ENCODE measurements at regions not wholly inside any gene's neighbourhood (a gene's known extent, or its start where the extent isn't known, plus 50 kb on each side); places are given as distances from the start of the nearest gene placed in this dataset.

DNA sequence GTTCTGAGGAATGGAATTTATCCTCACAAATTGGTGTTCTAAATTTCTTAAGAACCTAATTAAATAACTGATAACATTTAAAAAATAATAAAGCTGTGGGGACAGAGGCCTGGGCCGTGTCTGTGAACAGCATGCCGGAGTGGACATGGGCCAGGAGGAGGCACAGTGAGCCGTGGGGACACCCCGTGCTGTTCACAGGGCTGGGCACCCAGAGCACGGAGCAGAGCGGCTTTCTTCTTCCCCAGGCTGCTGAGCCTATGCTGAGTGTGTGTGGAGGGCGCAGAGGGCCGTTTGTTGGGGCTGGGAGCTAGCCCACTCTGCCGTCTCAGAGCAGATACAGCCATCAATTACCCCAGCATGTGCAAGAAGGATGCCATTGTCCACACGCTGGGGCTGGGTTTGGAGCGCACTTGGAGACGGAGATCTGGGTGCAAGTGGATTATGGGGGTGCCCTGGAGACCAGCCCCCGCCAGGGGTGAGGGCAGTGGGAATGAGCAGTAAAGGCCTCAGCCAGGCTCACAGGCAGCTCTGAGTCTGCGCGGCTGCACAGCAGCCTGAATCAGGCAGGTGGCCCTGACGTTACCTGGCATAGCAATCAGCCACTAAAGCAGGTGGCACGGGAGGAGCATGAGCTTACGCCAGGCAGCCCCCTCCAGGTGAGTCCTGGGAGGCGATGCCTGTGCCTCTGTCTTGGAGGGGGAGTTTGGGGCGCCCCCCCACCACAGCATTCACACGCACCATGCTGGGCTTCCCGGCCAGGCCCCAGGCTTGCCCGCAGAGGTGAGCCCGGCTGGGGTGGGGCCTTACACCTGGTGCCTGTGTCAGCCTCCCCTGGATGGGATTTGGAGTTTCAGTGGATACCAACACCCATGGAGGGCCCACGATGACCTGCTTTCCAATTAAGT is 52.1 kb upstream of the SLC66A3 start:
- ATAC-seq (peak in 1 of 8 donors; percentile 15), DNase-seq (no peak)
- TF ChIP-seq, protein P1, sequence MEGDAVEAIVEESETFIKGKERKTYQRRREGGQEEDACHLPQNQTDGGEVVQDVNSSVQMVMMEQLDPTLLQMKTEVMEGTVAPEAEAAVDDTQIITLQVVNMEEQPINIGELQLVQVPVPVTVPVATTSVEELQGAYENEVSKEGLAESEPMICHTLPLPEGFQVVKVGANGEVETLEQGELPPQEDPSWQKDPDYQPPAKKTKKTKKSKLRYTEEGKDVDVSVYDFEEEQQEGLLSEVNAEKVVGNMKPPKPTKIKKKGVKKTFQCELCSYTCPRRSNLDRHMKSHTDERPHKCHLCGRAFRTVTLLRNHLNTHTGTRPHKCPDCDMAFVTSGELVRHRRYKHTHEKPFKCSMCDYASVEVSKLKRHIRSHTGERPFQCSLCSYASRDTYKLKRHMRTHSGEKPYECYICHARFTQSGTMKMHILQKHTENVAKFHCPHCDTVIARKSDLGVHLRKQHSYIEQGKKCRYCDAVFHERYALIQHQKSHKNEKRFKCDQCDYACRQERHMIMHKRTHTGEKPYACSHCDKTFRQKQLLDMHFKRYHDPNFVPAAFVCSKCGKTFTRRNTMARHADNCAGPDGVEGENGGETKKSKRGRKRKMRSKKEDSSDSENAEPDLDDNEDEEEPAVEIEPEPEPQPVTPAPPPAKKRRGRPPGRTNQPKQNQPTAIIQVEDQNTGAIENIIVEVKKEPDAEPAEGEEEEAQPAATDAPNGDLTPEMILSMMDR (IDR thresholded peaks at IDR 0.05) = no peak
- Histone ChIP-seq H3K36me3 (no peaks in the 10 kb centered on the region), H3K27ac (peak overlapping the region in 1 of 10 donors; percentile 26), H3K4me1 (no peaks in the 10 kb centered on the region), H3K4me3 (no peak overlapping the region), H3K9me3 (no peaks in the 10 kb centered on the region), H3K27me3 (peaks cover 0 to 23% (median 0%) of the 10 kb centered on the region in 7 donors)
- 85 to 88% methylated on average over 25 of the region's 25 CpGs for WGBS, 2 donors
- intact Hi-C loops (cut with DNase I) = loop anchor here in 1 of 10 donors (10.0 kb wide), 1 partner anchor 178 kb away; no protein-coding TSS in a partner anchor

DNA sequence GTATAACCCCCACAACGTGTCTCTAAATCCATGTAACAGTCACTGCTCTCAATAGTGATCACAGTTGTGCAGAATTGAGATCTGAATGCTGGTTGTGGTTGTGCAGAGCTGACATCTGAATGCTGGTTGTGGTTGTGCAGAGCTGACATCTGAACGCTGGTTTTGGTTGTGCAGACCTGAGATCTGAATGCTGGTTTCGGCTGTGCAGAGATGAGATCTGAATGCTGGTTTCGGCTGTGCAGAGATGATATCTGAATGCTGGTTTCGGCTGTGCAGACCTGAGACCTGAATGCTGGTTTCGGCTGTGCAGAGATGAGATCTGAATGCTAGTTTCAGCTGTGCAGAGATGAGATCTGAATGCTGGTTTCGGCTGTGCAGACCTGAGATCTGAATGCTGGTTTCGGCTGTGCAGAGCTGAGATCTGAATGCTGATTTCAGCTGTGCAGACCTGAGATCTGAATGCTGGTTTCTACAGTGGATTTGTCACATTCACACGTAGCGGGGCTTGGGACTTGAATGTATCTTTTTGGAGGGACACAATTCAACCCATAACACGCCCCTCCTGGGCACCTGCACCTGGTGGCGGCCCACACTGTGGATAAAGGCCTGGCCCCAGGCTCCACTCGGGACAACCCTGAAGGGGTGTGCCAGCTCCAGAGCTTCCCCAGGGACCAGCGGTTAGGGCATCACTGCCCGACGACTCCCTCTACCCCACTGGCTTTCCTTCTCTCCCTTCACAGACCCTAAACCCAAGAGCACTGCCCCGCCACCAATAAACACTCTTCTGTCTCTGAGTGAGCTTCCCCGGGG is 51.1 kb upstream of the SLC66A3 start:
- no peaks in the 10 kb centered on the region for H3K9me3 ChIP-seq
- H3K27me3 ChIP-seq = peaks cover 0 to 22% (median 0%) of the 10 kb centered on the region in 7 donors
- intact Hi-C loops (cut with DNase I) = loop anchor here in 1 of 10 donors (10.0 kb wide), 1 partner anchor 179 kb away; no protein-coding TSS in a partner anchor
- H3K36me3 ChIP-seq = no peaks in the 10 kb centered on the region
- peak overlapping the region in 1 of 10 donors; percentile 26 for H3K27ac ChIP-seq
- H3K4me3 ChIP-seq = no peak overlapping the region
- no peaks in the 10 kb centered on the region for H3K4me1 ChIP-seq
- ATAC-seq (peak in 1 of 8 donors; percentile 14), DNase-seq (no peak)
- TF ChIP-seq, protein P1 (IDR thresholded peaks at IDR 0.05) = no peak
- 85 to 90% methylated on average over 18 of the region's 18 CpGs for WGBS, 2 donors

DNA sequence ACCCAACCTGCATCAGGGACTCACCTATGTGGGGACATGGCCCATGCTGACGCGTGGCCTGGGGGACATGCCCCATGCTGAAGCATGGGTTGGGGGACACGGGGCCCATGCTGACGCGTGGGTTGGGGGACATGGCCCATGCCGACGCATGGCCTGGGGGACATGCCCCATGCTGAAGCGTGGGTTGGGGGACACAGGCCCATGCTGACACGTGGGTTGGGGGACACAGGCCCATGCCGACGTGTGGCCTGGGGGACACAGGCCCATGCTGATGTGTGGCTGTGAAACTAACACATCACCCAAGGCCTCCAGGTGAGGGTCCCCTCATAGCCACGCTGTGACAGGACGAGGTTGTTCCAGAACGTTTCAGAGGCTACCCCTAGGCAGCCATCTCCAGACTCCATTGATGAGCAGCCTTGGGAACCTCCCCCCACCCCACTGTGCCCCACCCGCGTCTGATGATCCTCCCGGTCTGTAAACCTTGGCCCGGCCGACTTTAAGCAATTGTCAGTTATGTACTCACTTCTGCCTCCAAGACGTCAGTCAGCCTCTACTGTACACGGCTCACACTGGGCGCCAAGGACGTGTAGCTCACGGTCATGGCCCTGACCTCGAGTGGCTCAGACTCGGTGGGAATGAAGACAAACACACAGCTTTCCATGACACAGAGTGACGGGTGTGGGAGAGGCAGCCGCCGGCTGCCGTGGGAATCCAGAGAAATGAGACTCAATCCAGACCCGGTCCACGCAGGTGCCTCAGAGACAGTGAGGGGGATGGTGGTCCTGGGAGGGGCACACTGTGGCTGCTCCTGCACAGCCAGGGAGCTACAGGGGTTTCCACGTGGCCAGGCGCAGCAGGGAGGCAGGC is 50.2 kb upstream of the SLC66A3 start:
- Histone ChIP-seq H3K27ac (no peak overlapping the region), H3K9me3 (no peaks in the 10 kb centered on the region), H3K4me1 (no peaks in the 10 kb centered on the region), H3K36me3 (no peaks in the 10 kb centered on the region), H3K27me3 (peaks cover 0 to 19% (median 0%) of the 10 kb centered on the region in 7 donors), H3K4me3 (no peak overlapping the region)
- DNase-seq (no peak), ATAC-seq (peak in 1 of 8 donors; percentile 32)
- 85 to 90% methylated on average over 34 of the region's 34 CpGs for WGBS, 2 donors
- TF ChIP-seq, protein P1 (IDR thresholded peaks at IDR 0.05) = no peak
- intact Hi-C loops (cut with DNase I) = loop anchor here in 1 of 10 donors (10.0 kb wide), 1 partner anchor 180 kb away; no protein-coding TSS in a partner anchor

All from heart right ventricle (tissue), 16 donors.